ENCODE measurements at regions not wholly inside any gene's neighbourhood (a gene's known extent, or its start where the extent isn't known, plus 50 kb on each side); places are given as distances from the start of the nearest gene placed in this dataset.

GRCh38 chr6:170046791-170047626, 243.9 kb downstream of the DLL1 start:
- TF ChIP-seq, protein P1, sequence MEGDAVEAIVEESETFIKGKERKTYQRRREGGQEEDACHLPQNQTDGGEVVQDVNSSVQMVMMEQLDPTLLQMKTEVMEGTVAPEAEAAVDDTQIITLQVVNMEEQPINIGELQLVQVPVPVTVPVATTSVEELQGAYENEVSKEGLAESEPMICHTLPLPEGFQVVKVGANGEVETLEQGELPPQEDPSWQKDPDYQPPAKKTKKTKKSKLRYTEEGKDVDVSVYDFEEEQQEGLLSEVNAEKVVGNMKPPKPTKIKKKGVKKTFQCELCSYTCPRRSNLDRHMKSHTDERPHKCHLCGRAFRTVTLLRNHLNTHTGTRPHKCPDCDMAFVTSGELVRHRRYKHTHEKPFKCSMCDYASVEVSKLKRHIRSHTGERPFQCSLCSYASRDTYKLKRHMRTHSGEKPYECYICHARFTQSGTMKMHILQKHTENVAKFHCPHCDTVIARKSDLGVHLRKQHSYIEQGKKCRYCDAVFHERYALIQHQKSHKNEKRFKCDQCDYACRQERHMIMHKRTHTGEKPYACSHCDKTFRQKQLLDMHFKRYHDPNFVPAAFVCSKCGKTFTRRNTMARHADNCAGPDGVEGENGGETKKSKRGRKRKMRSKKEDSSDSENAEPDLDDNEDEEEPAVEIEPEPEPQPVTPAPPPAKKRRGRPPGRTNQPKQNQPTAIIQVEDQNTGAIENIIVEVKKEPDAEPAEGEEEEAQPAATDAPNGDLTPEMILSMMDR (IDR thresholded peaks at IDR 0.05; ENCODE audit: insufficient read depth, low read depth, low read length) = no peak
- TF ChIP-seq EZH2 (IDR thresholded peaks at IDR 0.05; ENCODE audit: insufficient read depth, low read length) = no peak

All from astrocyte (in vitro differentiated cells and primary cell).